ENCODE measurements at regions not wholly inside any gene's neighbourhood (a gene's known extent, or its start where the extent isn't known, plus 50 kb on each side); places are given as distances from the start of the nearest gene placed in this dataset.
"Not testable (repeated sequence)": the region's sequence is repeated elsewhere in the genome, so short reads cannot be mapped to it uniquely, and the experiment has no call there.

DNA sequence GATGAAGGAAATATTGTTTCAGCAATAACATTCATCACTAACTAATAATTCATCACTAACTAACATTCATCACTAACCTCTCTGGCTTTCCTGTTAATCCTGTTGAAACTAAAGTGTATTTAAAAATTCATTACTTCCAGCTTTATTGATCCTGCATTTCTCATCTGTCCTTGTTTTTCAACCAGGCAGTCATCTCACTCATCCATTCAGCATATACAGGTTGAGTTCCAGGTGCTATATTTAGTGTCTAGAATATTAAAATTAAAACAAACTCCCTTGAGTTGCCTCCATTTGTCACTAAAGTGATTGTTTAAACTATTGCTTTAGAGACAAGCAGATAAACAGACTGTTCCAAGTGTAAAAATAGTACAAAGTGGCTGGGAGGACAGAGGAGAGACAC is 58.1 kb downstream of the ATXN7L3B start:
- Histone ChIP-seq H3K36me3 (replicated peaks) (no peaks in the 10 kb centered on the region), H3K4me1 (no peaks in the 10 kb centered on the region), H3K27me3 (ENCODE audit: low read depth) (no peaks in the 10 kb centered on the region), H3K4me3 (no peak overlapping the region), H3K9me3 (no peaks in the 10 kb centered on the region)
- DNase-seq (ENCODE audit: low spot score in 2 of 2): no peak
- in situ Hi-C loops (cut with MboI; ENCODE audit: low sequenced_read_pairs): no loop called here

DNA sequence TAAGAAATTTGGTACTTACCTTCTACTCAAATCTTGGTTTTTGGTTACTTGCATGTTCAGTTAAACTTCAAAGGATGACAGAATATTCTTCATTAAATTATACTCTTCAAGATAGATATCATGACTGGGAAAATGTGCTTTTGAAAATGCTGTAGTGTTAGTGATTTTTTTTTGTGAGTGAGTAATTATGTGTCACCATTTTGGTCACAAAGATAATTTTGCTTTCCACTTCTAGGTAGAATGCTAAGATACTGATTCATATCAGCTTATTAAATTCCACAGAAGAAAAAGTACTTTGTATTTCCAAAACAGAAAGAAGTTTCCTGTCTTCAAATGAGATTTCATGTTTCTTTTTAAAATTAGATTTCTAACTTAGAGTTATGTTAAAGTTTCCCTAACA is 61.2 kb downstream of the ATXN7L3B start:
- Histone ChIP-seq H3K36me3 (replicated peaks) (no peaks in the 10 kb centered on the region), H3K9me3 (no peaks in the 10 kb centered on the region), H3K4me3 (no peak overlapping the region), H3K4me1 (no peaks in the 10 kb centered on the region), H3K27me3 (ENCODE audit: low read depth) (no peaks in the 10 kb centered on the region)
- DNase-seq (ENCODE audit: low spot score in 2 of 2): no peak
- in situ Hi-C loops (cut with MboI; ENCODE audit: low sequenced_read_pairs): no loop called here

DNA sequence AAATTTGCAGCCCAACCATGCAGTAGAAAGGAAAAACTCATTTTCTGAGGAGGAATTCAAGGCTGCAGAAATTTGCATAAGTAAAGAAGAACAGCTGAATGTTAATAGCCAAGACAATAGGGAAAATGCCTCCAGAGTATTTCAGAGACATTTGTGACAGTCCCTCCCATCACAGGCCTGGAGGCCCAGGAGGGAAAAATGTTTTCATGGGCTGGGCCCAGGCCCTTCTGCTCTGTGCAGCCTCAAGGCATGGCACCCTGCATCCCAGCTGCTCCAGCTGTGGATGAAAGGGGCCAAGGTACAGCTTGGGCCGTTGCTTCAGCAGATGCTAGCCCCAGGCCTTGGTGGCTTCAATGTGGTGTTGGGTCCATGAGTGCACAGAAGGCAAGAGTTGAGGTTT is 62.3 kb downstream of the ATXN7L3B start:
- H3K36me3 ChIP-seq (replicated peaks): no peaks in the 10 kb centered on the region
- no peaks in the 10 kb centered on the region for H3K9me3 ChIP-seq
- no peaks in the 10 kb centered on the region for H3K4me1 ChIP-seq
- no peaks in the 10 kb centered on the region for H3K27me3 ChIP-seq (ENCODE audit: low read depth)
- no peak for DNase-seq (ENCODE audit: low spot score in 2 of 2)
- in situ Hi-C loops (cut with MboI; ENCODE audit: low sequenced_read_pairs): no loop called here
- no peak overlapping the region for H3K4me3 ChIP-seq

DNA sequence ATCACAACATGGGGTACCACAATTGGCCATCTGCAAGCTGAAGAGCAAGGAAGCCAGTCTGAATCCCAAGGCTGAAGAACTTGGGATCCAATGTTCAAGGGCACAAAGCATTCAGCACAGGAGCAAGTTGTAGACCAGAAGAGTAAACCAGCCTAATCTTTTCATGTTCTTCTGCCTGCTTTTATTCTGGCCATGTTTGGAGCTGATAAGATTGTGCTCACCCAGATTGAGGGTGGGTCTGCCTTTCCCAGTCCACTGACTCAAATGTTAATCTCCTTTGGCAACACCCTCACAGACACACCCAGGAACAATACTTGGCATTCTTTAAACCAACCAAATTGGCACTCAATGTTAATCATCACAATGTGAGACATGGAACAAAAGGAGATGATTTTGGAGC is 63.2 kb downstream of the ATXN7L3B start:
- in situ Hi-C loops (cut with MboI; ENCODE audit: low sequenced_read_pairs); H3K4me1 ChIP-seq; H3K4me3 ChIP-seq; DNase-seq (ENCODE audit: low spot score in 2 of 2); H3K27me3 ChIP-seq (ENCODE audit: low read depth); H3K36me3 ChIP-seq (replicated peaks); H3K9me3 ChIP-seq: not testable (repeated sequence)

DNA sequence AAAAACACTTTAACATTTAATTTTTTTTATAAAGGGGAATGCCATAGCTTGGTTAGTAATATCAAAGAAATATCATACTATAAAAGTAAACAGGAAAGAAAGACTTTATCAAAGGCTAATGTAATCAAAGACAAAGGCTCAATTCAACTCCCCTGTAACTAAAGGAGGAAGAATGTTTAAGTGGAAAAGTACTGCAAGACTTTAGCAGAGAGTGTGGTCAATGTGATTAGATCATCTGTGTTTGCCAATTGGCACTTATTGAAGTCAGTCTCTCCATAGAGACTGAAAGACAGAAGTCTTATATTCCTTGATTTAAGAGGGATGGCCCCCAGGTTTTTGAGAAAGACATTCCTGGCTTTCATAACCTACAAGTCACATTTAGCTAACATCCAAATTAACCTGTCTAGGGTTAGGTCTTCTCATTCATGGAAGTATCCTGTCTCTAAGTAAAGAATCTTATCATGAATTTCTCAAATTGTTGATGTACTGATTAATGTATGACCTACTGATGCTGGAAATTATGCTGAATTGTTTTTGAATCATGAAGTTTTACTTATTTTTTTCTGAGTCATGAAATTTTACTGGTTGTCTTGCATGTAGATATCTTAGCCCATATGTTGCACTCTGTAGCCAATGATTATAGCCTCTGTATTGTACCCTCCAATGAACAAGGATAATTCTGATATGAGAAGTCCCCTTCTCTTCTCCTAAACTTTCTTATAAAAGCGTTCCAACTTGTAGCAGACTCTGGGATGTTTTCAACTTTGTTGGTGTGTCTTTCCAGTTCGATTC is 65.4 kb downstream of the ATXN7L3B start:
- in situ Hi-C loops (cut with MboI; ENCODE audit: low sequenced_read_pairs): no loop called here

DNA sequence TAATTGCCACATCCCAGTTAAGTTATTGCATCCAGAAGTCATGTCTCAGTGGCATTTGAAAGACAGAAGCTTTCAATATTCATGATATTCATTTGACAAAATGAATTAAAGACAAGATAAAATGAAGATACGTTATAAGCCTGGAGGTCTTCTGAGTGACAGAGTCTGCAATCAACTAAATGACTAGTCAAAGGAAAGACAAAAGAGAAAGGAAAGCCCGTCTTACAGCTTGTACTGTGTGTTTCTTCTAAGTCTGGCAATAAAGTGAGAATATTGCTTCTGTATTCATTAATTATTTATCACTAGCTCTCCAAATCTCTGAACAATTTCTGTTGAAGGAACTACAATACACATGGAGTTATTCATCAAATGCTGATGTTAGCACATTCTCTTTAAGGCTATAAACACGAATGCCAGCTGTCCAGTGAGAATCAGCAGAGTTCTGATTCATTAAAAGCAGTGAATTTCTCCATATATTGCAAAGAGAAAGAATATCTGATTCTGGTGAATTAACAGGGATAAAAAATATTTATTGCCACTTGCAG is 70.7 kb downstream of the ATXN7L3B start:
- Histone ChIP-seq H3K4me1 (no peaks in the 10 kb centered on the region), H3K9me3 (no peaks in the 10 kb centered on the region), H3K36me3 (replicated peaks) (no peaks in the 10 kb centered on the region), H3K27me3 (ENCODE audit: low read depth) (no peaks in the 10 kb centered on the region), H3K4me3 (no peak overlapping the region)
- DNase-seq (ENCODE audit: low spot score in 2 of 2): no peak
- in situ Hi-C loops (cut with MboI; ENCODE audit: low sequenced_read_pairs): no loop called here

More for the DNA sequence above, 65.4 kb downstream of the ATXN7L3B start:
- Histone ChIP-seq H3K9me3 (no peaks in the 10 kb centered on the region), H3K27me3 (ENCODE audit: low read depth) (no peaks in the 10 kb centered on the region), H3K4me3 (no peak overlapping the region), H3K4me1 (no peaks in the 10 kb centered on the region), H3K36me3 (replicated peaks) (no peaks in the 10 kb centered on the region)
- DNase-seq (ENCODE audit: low spot score in 2 of 2): no peak

DNA sequence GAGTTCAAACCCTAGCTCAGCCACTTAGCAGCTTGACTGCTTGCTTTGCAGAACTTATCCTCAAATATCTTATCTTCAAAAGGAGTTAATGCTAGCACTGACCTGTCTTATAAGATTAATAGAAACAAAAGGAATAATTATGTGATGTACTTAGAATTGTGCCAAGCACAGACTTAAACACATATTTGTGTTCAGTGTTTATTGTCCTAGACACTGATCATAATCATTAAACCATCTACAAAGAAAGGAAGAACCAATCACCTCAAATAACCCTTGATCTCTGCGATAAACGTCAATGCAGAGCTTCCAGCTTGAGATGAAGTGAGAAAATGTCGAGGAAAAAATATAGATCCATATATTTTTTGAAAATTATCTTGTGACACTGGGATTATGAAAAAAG is 73.1 kb downstream of the ATXN7L3B start:
- H3K4me1 ChIP-seq: no peaks in the 10 kb centered on the region
- no peak for DNase-seq (ENCODE audit: low spot score in 2 of 2)
- no peaks in the 10 kb centered on the region for H3K9me3 ChIP-seq
- no peak overlapping the region for H3K4me3 ChIP-seq
- in situ Hi-C loops (cut with MboI; ENCODE audit: low sequenced_read_pairs): no loop called here
- H3K36me3 ChIP-seq (replicated peaks): no peaks in the 10 kb centered on the region
- H3K27me3 ChIP-seq (ENCODE audit: low read depth): no peaks in the 10 kb centered on the region

DNA sequence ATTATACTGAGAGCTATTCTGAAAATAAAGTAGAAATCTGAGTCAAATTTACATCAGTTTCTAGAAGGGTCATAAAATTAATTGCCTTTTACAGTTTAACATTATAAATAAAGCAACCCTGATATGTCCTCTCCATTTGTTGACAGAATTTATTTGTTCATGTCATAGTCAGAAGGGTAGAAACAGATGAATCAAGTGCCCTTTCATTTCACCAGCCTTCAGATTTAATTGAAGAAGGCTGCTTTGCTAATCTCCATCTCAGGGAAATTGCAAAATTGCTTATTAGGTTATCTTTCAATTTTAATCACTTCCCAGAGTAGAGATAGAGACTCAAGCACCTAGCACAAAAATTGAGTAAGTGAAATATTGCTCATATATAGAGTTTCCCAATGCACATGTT is 76.8 kb downstream of the ATXN7L3B start:
- Histone ChIP-seq H3K36me3 (replicated peaks) (no peaks in the 10 kb centered on the region), H3K27me3 (ENCODE audit: low read depth) (no peaks in the 10 kb centered on the region), H3K9me3 (no peaks in the 10 kb centered on the region), H3K4me3 (no peak overlapping the region), H3K4me1 (no peaks in the 10 kb centered on the region)
- DNase-seq (ENCODE audit: low spot score in 2 of 2): no peak
- in situ Hi-C loops (cut with MboI; ENCODE audit: low sequenced_read_pairs): no loop called here

DNA sequence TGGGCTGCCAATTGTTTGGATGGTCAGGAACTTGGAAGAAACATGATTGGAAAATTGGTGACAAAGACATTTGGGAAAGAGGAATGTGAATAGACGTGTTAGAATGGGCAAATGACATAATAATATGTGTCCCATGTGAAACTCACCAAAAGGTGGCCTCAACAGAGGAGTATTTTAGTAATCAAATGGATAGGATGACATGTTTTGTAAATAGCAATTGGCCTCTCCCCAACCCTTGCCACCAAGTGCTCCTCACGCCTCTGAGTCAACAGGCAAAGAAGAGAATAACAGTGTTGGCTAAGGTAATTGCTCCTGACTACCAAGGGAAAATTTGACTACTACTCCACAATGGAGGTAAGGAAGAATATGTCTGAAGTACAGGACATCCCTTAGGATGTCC is 81.4 kb downstream of the ATXN7L3B start:
- H3K4me1 ChIP-seq: no peaks in the 10 kb centered on the region
- H3K36me3 ChIP-seq (replicated peaks): no peaks in the 10 kb centered on the region
- in situ Hi-C loops (cut with MboI; ENCODE audit: low sequenced_read_pairs): no loop called here
- DNase-seq (ENCODE audit: low spot score in 2 of 2): no peak
- no peak overlapping the region for H3K4me3 ChIP-seq
- no peaks in the 10 kb centered on the region for H3K27me3 ChIP-seq (ENCODE audit: low read depth)
- no peaks in the 10 kb centered on the region for H3K9me3 ChIP-seq

DNA sequence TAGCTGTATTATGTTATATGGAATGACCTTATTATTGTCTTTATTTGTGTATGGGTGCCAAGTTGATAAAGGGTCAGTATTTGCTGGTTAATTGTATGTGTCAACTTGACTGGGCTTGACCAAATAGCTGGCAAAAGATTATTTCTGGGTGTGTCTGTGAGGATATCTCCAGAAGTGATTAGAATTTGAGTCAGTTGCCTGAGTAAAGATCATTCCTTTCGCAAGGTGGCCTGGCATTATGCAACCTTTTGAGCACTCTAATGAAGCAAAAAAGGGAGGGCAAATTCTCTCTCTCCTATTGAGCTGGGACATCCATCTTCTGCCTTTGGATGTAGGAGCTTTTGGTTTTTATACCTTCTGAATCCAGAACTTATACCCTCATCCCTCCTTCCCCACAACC is 82.2 kb downstream of the ATXN7L3B start:
- in situ Hi-C loops (cut with MboI; ENCODE audit: low sequenced_read_pairs): no loop called here
- Histone ChIP-seq H3K9me3 (no peaks in the 10 kb centered on the region), H3K36me3 (replicated peaks) (no peaks in the 10 kb centered on the region), H3K4me3 (no peak overlapping the region), H3K27me3 (ENCODE audit: low read depth) (no peaks in the 10 kb centered on the region), H3K4me1 (no peaks in the 10 kb centered on the region)
- no peak for DNase-seq (ENCODE audit: low spot score in 2 of 2)

DNA sequence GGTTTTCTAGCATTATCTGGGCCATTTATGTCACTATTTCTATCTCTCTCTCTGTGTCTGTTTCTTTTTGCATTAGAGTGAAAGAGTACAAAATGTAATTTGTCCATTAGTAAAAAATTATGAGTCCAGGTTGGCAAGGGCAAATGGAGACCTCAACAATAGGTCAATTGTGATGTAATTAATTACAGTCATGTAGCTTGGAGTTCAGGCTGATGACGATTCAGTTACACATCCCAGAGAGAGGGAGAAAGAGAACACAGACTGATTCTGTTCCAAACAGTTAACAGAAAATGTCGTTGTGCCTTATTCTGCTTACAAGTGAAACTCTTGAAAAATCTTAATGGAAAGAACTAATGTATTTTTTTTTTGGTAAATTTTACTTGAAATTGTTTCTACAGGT is 83.3 kb downstream of the ATXN7L3B start:
- Histone ChIP-seq H3K36me3 (replicated peaks) (no peaks in the 10 kb centered on the region), H3K4me3 (no peak overlapping the region), H3K9me3 (no peaks in the 10 kb centered on the region), H3K4me1 (no peaks in the 10 kb centered on the region), H3K27me3 (ENCODE audit: low read depth) (no peaks in the 10 kb centered on the region)
- in situ Hi-C loops (cut with MboI; ENCODE audit: low sequenced_read_pairs): no loop called here
- DNase-seq (ENCODE audit: low spot score in 2 of 2): no peak

DNA sequence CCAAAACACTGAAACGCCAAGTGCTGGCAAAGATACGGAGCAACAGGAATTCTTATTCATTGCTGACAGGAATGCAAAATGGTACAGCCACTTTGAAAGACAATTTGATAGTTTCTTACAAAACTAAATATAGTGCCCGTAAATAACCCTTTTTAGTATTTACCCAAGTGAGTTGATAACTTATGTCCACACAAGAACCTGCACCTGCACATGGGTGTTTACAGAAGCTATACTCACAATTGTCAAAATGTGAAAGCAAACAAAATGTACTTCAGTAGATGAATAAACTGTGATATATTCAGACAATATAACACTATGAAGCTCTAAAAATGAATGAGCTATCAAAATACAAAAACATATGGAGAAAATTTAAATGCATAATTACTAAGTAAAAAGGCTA is 86.6 kb downstream of the ATXN7L3B start:
- Histone ChIP-seq H3K4me3 (no peak overlapping the region), H3K4me1 (no peaks in the 10 kb centered on the region), H3K36me3 (replicated peaks) (no peaks in the 10 kb centered on the region), H3K27me3 (ENCODE audit: low read depth) (no peaks in the 10 kb centered on the region), H3K9me3 (no peaks in the 10 kb centered on the region)
- in situ Hi-C loops (cut with MboI; ENCODE audit: low sequenced_read_pairs): no loop called here
- no peak for DNase-seq (ENCODE audit: low spot score in 2 of 2)

DNA sequence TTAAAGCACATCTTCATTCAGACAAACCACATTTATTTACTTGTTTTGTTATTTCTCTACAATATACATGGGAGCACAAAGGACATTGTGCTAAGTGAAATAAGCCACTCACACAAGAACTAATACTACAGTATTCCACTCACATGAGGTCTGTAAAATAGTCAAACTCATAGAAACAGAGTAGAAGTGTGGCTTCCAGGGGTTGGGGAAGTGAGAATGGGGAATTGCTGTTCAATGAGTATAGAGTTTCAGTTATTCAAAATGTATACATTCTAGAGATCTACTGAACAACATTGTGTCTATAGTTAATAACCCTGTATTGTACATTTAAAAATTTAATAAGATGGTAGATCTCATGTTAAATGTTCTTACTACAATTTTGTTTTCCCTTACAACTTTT is 88.8 kb downstream of the ATXN7L3B start:
- Histone ChIP-seq H3K4me3 (no peak overlapping the region), H3K4me1 (no peaks in the 10 kb centered on the region), H3K27me3 (ENCODE audit: low read depth) (no peaks in the 10 kb centered on the region), H3K36me3 (replicated peaks) (no peaks in the 10 kb centered on the region), H3K9me3 (no peaks in the 10 kb centered on the region)
- in situ Hi-C loops (cut with MboI; ENCODE audit: low sequenced_read_pairs): no loop called here
- DNase-seq (ENCODE audit: low spot score in 2 of 2): no peak

DNA sequence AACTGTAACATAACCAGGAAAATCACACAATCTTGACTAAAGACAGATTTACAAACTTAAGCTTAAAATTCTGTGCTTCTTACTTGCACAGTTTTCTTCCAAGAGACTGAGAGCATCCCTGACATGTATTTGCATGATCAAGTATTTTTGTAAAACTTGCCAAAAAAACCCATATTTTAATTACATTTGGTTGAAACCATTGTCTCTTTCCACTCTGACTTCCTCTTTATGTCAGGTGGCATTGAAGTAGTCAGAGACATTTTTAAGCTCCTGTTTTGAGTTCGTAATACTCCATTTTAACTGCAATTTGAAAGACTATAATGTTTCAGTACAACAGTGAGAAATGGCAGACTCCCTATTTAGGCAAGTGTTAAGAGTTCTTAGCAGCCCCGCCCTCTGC is 103.6 kb downstream of the ATXN7L3B start:
- Histone ChIP-seq H3K4me3 (no peak overlapping the region), H3K36me3 (replicated peaks) (no peaks in the 10 kb centered on the region), H3K27me3 (ENCODE audit: low read depth) (no peaks in the 10 kb centered on the region), H3K9me3 (no peaks in the 10 kb centered on the region), H3K4me1 (no peaks in the 10 kb centered on the region)
- no peak for DNase-seq (ENCODE audit: low spot score in 2 of 2)
- in situ Hi-C loops (cut with MboI; ENCODE audit: low sequenced_read_pairs): no loop called here

DNA sequence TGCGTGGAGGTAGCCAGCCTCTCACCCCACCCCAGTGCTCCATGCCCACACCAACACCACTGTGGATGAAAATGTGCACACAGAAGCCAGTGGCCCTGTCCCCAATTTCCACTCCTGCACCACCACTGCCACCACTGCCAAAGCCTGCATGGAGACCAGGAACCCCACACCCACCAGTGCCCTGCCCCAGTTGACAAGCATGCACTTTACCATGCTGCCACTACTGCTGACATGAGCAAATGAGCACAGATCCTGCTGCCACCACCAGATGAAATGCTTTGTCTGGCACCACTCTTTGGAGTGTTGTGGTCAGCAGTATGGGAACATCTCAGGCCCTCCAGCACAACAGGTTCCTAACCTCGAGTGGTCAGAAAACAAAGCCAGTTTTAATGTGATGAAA is 104.1 kb downstream of the ATXN7L3B start:
- Histone ChIP-seq H3K9me3 (no peaks in the 10 kb centered on the region), H3K36me3 (replicated peaks) (no peaks in the 10 kb centered on the region), H3K4me3 (no peak overlapping the region), H3K4me1 (no peaks in the 10 kb centered on the region), H3K27me3 (ENCODE audit: low read depth) (no peaks in the 10 kb centered on the region)
- in situ Hi-C loops (cut with MboI; ENCODE audit: low sequenced_read_pairs): no loop called here
- DNase-seq (ENCODE audit: low spot score in 2 of 2): no peak
